Activated CD4-positive, alpha-beta T cell treated with anti-CD3 and anti-CD28 coated beads for 36 hours (primary cell): ENCODE measurements at regions not wholly inside any gene's neighbourhood (a gene's known extent, or its start where the extent isn't known, plus 50 kb on each side); places are given as distances from the start of the nearest gene placed in this dataset.
A peak's percentile ranks its signal among the peaks of the same experiment; 100 is the strongest.

Source experiments
- ATAC-seq: fragments of 200-7000 bp; cut with Tn5 transposase; one replicate; pipeline ENCODE4 v1.10.0; 2021; ENCODE audit warnings: mild to moderate bottlenecking, moderate library complexity
- CTCF ChIA-PET: fragments of 350-600 bp; sonication (Branson Sonifier 250); formaldehyde crosslinking; loops from one replicate; lab custom pipeline; 2021; ENCODE audit warnings: antibody characterized with exemption; lab: Charles Lee
- POLR2A ChIA-PET: fragments of 350-600 bp; sonication (Branson Sonifier 250); formaldehyde crosslinking; loops from one replicate; lab custom pipeline; 2021; ENCODE audit warnings: antibody characterized with exemption, inconsistent platforms; lab: Charles Lee
- DNase-seq: peaks from one replicate; pipeline ENCODE4 v3.0.0-alpha.2; 2020
- H3K27ac Mint-ChIP-seq: one replicate; pipeline ENCODE4 v1.8.0; 2021; ENCODE audit warnings: mixed read lengths
- H3K27me3 Mint-ChIP-seq: one replicate; pipeline ENCODE4 v1.8.0; 2021; ENCODE audit warnings: mixed read lengths
- H3K36me3 Mint-ChIP-seq: one replicate; pipeline ENCODE4 v1.8.0; 2021; ENCODE audit warnings: low read depth, mixed read lengths
- H3K4me1 Mint-ChIP-seq: one replicate; pipeline ENCODE4 v1.8.0; 2021; ENCODE audit warnings: mixed read lengths
- H3K4me3 Mint-ChIP-seq: one replicate; pipeline ENCODE4 v1.8.0; 2021; ENCODE audit warnings: mild to moderate bottlenecking, moderate library complexity, mixed read lengths
- H3K9me3 Mint-ChIP-seq: one replicate; pipeline ENCODE4 v1.8.0; 2021; ENCODE audit warnings: low read depth, mixed read lengths
- intact Hi-C, 2 experiments: fragments of 100-400 bp; cut with DNase I in 1 of 2; cut with micrococcal nuclease in 1 of 2; formaldehyde crosslinking; loops; one replicate each; pipeline versions ENCODE4 v1.14.2 to v1.15.1; 2022 to 2024; cut with DNase I, micrococcal nuclease

GRCh38 chr10:4034907-4035598 lies 250.0 kb upstream of the KLF6 start:
- H3K4me1 Mint-ChIP-seq = peaks cover 30% of the 10 kb centered on the region
- peak; percentile 64 for DNase-seq
- ATAC-seq = peak; percentile 63
- H3K9me3 Mint-ChIP-seq = no peaks in the 10 kb centered on the region
- POLR2A ChIA-PET = interaction anchor here (1.0 kb wide), 1 partner anchor 32 kb away, joined by 3 read pairs; no protein-coding TSS in a partner anchor
- CTCF ChIA-PET = interaction anchor here (0.6 kb wide), 1 partner anchor 624 kb away, joined by 5 read pairs; no protein-coding TSS in a partner anchor
- H3K27me3 Mint-ChIP-seq = no peaks in the 10 kb centered on the region
- no peaks in the 10 kb centered on the region for H3K36me3 Mint-ChIP-seq
- peak overlapping the region; percentile 49 for H3K4me3 Mint-ChIP-seq
- peak overlapping the region; percentile 90 for H3K27ac Mint-ChIP-seq
- intact Hi-C loops = loop anchor here (2.0 to 5.0 kb wide), 6 partner anchors 32 to 224 kb away; no protein-coding TSS in a partner anchor

DNA sequence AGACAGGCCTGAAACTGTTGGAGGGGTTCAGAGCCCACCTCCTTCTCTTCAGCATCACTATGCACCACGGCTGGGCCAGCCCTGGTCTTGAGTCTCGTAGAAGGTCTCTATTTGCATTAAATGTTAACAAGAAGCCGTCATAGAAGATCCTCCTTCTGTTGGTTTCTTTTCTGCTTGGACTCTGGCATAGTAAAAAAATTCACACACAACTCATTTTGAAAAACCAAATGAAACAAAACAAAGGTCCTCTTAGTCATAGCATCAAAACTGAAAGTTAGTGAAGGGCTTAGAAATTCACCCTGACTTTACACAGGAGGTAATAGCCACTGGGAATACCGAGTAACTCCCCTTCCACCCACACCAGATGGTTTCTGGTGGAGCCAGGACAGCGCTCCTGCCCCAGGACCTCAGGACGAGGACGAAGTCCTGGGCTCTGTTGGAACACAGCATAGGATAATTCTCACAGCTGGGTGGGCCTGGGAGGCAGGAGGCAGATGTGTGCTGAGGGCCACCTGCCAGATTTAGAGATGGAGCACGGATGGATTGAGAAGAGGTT lies 248.4 kb upstream of the KLF6 start:
- Mint-ChIP-seq H3K9me3 (no peaks in the 10 kb centered on the region), H3K27me3 (no peaks in the 10 kb centered on the region), H3K27ac (peak overlapping the region; percentile 84), H3K4me1 (peaks cover 30% of the 10 kb centered on the region), H3K4me3 (peak overlapping the region; percentile 49), H3K36me3 (no peaks in the 10 kb centered on the region)
- intact Hi-C loops = loop anchor here (1.0 to 5.0 kb wide), 8 partner anchors 34 to 275 kb away; no protein-coding TSS in a partner anchor
- peak; percentile 30 for DNase-seq
- peak; percentile 83 for ATAC-seq
- CTCF ChIA-PET = no interaction called here
- POLR2A ChIA-PET = no interaction called here

GRCh38 chr10:4029866-4030265 lies 244.9 kb upstream of the KLF6 start:
- Mint-ChIP-seq H3K4me1 (peaks cover 23% of the 10 kb centered on the region), H3K27ac (no peak overlapping the region), H3K9me3 (no peaks in the 10 kb centered on the region), H3K27me3 (no peaks in the 10 kb centered on the region), H3K36me3 (no peaks in the 10 kb centered on the region), H3K4me3 (no peak overlapping the region)
- ATAC-seq = no peak
- intact Hi-C loops = loop anchor here (5.0 kb wide), 4 partner anchors 48 to 178 kb away; no protein-coding TSS in a partner anchor
- DNase-seq = no peak
- ChIA-PET POLR2A (no interaction called here), CTCF (no interaction called here)

- no peak overlapping the region for H3K27ac Mint-ChIP-seq
- no peak overlapping the region for H3K4me3 Mint-ChIP-seq
- H3K36me3 Mint-ChIP-seq = no peaks in the 10 kb centered on the region
- ChIA-PET POLR2A (no interaction called here), CTCF (no interaction called here)
- DNase-seq (no peak), ATAC-seq (no peak)
- intact Hi-C loops = no loop called here
- H3K27me3 Mint-ChIP-seq = no peaks in the 10 kb centered on the region
- no peaks in the 10 kb centered on the region for H3K9me3 Mint-ChIP-seq
- H3K4me1 Mint-ChIP-seq = peaks cover 14% of the 10 kb centered on the region
Observed at GRCh38 chr10:4028854-4029583, 244.0 kb upstream of the KLF6 start.

DNA sequence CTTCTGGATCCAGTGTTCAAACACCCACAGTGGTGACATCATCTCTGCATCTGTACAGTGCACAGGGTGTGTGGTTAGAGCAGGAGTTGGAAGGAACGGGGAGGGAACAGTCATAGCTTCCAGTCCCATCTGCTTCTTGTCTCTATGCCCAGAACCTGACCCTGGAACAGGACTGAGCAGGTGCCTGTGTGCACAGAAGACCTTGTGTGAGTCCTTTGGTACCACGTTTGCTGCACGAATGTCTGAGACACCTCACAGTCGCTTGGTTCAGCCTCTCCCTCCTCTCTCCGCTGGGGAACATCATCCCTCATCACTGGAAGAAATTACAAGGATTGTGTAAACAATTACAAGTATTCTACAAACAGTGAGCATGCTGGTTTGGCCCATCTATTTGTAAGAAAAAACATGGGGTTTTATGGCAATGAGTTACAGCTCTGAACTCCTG lies 243.0 kb upstream of the KLF6 start:
- Mint-ChIP-seq H3K4me1 (peaks cover 4% of the 10 kb centered on the region), H3K36me3 (no peaks in the 10 kb centered on the region), H3K27ac (peak overlapping the region; percentile 10), H3K9me3 (no peaks in the 10 kb centered on the region), H3K27me3 (no peaks in the 10 kb centered on the region), H3K4me3 (no peak overlapping the region)
- CTCF ChIA-PET = no interaction called here
- DNase-seq = no peak
- peak; percentile 49 for ATAC-seq
- POLR2A ChIA-PET = no interaction called here
- intact Hi-C loops = no loop called here

DNA sequence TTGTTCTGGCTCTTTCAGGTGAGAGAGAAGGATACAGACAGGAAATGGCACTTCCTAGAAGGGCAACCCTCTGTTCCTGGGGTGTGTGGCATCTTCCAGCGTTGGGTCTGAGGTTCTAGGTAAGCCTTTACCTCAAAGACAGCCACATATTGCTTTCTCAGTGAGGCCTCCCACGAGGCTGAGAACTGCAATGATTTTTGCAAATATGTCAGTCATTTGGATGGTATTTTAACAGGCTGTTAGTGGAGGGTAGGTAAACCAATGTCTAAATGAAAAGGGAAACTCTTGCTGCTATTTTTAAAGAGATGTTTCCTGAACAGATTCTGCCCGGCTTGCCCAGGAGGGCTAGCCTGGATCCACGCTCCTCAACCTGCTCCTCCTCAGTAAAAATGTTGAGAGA lies 240.3 kb upstream of the KLF6 start:
- DNase-seq (no peak), ATAC-seq (no peak)
- no peak overlapping the region for H3K4me3 Mint-ChIP-seq
- no peaks in the 10 kb centered on the region for H3K9me3 Mint-ChIP-seq
- H3K27me3 Mint-ChIP-seq = no peaks in the 10 kb centered on the region
- no peaks in the 10 kb centered on the region for H3K36me3 Mint-ChIP-seq
- H3K27ac Mint-ChIP-seq = no peak overlapping the region
- ChIA-PET POLR2A (no interaction called here), CTCF (no interaction called here)
- intact Hi-C loops = no loop called here
- no peaks in the 10 kb centered on the region for H3K4me1 Mint-ChIP-seq

DNA sequence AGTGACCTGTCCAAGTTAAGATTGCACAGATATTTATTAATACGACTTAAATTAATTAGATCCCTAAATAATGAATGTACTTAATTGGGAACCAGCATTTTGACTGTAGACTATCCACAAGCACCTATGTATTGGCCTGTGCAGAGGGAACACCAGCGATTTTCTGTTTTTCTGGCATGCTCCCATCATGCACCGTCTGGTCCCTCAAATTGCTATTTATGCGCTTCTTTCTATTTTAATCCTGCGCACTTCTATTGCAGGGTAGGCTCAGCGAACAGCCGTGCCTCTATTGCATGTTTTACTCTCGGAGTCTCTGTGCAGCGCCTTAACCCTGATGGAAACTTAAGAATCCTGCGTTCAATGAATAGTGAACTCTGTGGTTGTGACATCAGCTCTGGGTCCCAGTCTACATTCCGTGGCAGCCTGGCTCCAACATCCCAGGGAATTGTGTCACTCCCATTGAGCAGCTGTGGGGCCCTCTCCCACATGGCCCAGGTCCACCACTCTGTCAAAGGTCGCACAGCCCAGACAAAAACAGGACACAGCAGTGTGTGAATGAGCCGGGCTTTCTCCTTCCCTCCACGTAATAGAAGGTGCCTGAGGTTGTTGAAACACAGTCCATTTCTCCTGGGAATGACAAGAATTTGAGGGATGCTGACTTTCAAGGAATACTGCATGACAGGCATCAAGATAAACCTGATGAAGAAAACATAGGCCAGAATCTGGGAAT lies 239.7 kb upstream of the KLF6 start:
- Mint-ChIP-seq H3K27me3 (no peaks in the 10 kb centered on the region), H3K4me3 (no peak overlapping the region), H3K4me1 (no peaks in the 10 kb centered on the region), H3K27ac (no peak overlapping the region), H3K9me3 (no peaks in the 10 kb centered on the region), H3K36me3 (no peaks in the 10 kb centered on the region)
- intact Hi-C loops = no loop called here
- POLR2A ChIA-PET = no interaction called here
- no peak for ATAC-seq
- CTCF ChIA-PET = no interaction called here
- no peak for DNase-seq

DNA sequence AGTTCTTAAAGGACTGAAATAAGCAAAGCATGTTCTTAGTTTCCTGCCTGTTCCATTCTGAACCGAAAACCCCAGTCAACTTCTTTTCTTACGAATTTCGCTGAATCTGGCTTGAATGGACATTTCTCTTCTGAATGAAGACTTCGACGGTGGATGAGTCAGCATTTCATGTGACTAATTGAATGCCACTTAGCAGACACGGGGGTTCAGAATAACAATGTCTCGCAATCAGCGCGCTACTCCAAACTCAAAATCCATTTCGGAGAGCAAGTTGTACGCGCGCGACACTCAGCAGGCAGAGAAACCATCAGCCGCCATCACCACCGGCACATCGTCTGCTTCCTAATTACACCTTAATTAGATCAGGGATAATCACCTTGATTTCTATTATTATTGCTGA lies 239.0 kb upstream of the KLF6 start:
- ATAC-seq = no peak
- H3K27ac Mint-ChIP-seq = no peak overlapping the region
- no peak overlapping the region for H3K4me3 Mint-ChIP-seq
- POLR2A ChIA-PET = no interaction called here
- H3K4me1 Mint-ChIP-seq = no peaks in the 10 kb centered on the region
- H3K36me3 Mint-ChIP-seq = no peaks in the 10 kb centered on the region
- no peaks in the 10 kb centered on the region for H3K27me3 Mint-ChIP-seq
- DNase-seq = no peak
- intact Hi-C loops = no loop called here
- CTCF ChIA-PET = no interaction called here
- H3K9me3 Mint-ChIP-seq = no peaks in the 10 kb centered on the region

GRCh38 chr10:4022473-4022872 lies 237.5 kb upstream of the KLF6 start:
- Mint-ChIP-seq H3K36me3 (no peaks in the 10 kb centered on the region), H3K4me1 (peaks cover 7% of the 10 kb centered on the region), H3K27ac (no peak overlapping the region), H3K27me3 (no peaks in the 10 kb centered on the region), H3K4me3 (no peak overlapping the region), H3K9me3 (no peaks in the 10 kb centered on the region)
- ATAC-seq = no peak
- no peak for DNase-seq
- intact Hi-C loops = no loop called here
- ChIA-PET POLR2A (no interaction called here), CTCF (no interaction called here)

DNA sequence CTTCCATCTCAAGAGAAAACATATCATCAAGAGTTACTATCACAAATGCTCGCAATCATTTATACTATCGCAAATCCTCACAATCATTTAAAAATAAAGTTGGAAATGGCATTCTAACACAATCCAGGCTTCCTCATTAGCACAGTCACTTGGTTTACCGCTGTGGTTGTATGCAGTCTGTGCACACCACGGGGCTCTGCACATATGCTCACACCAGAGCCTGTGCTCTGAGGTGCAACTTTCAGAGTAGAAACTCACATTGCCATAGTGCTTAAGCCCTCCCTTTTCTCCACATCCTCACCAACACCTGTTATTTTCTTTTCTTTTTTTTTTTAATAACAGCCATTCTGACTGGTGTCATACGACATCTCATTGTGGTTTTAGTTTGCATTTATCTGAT lies 235.6 kb upstream of the KLF6 start:
- CTCF ChIA-PET = no interaction called here
- no peak for ATAC-seq
- H3K4me3 Mint-ChIP-seq = no peak overlapping the region

GRCh38 chr10:4018054-4018511 lies 233.1 kb upstream of the KLF6 start:
- POLR2A ChIA-PET = interaction anchor here (0.6 kb wide), 1 partner anchor 49 kb away, joined by 3 read pairs; no protein-coding TSS in a partner anchor
- CTCF ChIA-PET = interaction anchor here (0.7 kb wide), 2 partner anchors 87 to 281 kb away, joined by 4 read pairs; no protein-coding TSS in a partner anchor
- ATAC-seq = peak; percentile 42

More for the DNA sequence above, 235.6 kb upstream of the KLF6 start:
- Mint-ChIP-seq H3K4me1 (peaks cover 7% of the 10 kb centered on the region), H3K27ac (no peak overlapping the region), H3K27me3 (no peaks in the 10 kb centered on the region), H3K36me3 (no peaks in the 10 kb centered on the region), H3K9me3 (no peaks in the 10 kb centered on the region)
- intact Hi-C loops = no loop called here
- no peak for DNase-seq
- POLR2A ChIA-PET = no interaction called here

More at GRCh38 chr10:4018054-4018511, 233.1 kb upstream of the KLF6 start:
- no peaks in the 10 kb centered on the region for H3K9me3 Mint-ChIP-seq
- no peak overlapping the region for H3K27ac Mint-ChIP-seq
- intact Hi-C loops = no loop called here
- peak; percentile 26 for DNase-seq
- H3K4me3 Mint-ChIP-seq = no peak overlapping the region
- no peaks in the 10 kb centered on the region for H3K36me3 Mint-ChIP-seq
- H3K27me3 Mint-ChIP-seq = no peaks in the 10 kb centered on the region
- H3K4me1 Mint-ChIP-seq = peaks cover 15% of the 10 kb centered on the region
